ENCODE measurements at regions not wholly inside any gene's neighbourhood (a gene's known extent, or its start where the extent isn't known, plus 50 kb on each side); places are given as distances from the start of the nearest gene placed in this dataset.
"Not testable (repeated sequence)": the region's sequence is repeated elsewhere in the genome, so short reads cannot be mapped to it uniquely, and the experiment has no call there.

- DNase-seq = no peak
These were observed 266.1 kb upstream of the MEX3C start for GRCh38 chr18:51463483-51464136.

GRCh38 chr18:51478908-51479307 is 281.4 kb upstream of the MEX3C start:
- no peak for DNase-seq

- DNase-seq = no peak
These were observed 282.3 kb upstream of the MEX3C start for GRCh38 chr18:51479736-51480135.

DNA sequence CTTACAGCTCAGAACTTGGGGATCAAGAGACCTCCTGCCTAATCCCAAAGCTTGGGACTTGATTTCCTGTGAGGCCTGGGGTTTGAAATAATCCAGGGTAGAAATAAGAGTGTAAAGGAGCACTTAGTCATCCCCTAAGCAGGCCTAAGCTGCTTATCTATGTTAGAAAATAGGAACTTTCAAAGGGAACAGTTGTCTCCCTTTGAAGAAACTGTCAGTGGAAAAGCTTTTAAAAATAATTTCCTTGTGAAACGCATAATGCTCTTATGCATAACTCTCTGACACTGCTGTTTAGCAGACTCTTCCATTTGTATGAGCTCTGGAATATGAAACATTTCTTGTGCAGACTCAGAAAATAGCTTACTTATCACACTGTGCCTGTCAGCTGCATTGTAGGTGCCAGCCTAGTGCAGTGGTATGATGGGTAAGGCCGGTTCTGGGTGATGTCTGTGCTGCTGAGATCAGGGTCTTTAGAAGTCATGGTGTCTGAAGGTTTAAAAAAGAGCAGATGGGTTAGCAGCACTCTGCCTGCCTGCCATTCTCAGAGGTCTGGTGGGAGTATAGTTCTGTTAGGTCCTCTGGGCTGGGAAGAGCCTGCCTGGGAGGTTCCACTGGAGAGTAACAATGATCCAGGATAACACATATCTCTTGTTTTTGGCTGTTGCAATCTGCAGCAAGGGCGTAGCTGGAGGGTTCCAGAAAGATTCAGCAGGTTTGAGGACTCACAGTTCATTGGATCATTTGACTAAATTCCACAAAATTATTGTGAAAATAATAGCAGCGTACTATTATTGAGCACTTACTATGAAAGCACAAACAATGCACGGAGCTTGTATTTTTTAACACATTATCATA is 283.2 kb upstream of the MEX3C start:
- DNase-seq = no peak

DNA sequence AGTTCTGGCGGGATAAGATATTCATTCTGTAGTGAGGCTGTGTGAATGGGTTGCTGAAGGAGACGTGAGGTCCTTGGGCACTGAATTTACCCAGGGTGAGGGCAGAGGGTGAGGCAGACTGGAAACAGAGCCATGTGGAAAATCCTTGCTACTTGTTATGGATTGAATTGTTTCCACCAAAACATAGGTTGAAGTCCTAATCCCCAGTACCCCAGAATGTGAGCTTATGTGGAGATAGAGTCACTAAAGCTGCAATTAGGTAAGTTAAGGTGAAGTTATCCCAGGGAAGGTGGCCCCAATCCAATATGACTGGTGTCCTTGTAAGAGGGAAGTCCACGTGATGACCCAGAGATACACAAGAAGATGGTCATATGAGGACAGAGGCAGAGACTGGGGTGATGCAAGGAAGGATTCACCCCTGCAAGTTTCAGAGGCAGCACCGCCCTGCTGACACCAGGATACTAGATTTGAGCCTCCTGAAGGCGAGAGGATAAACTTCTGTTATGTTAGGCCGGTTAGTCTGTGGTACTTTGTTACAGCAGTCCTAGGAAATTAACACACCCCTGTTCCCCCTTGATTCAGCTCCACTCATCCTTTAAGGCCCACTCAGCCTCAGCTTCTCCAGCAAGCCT is 289.4 kb upstream of the MEX3C start:
- DNase-seq = no peak

GRCh38 chr18:51490417-51490816 is 292.9 kb upstream of the MEX3C start:
- no peak for DNase-seq

DNA sequence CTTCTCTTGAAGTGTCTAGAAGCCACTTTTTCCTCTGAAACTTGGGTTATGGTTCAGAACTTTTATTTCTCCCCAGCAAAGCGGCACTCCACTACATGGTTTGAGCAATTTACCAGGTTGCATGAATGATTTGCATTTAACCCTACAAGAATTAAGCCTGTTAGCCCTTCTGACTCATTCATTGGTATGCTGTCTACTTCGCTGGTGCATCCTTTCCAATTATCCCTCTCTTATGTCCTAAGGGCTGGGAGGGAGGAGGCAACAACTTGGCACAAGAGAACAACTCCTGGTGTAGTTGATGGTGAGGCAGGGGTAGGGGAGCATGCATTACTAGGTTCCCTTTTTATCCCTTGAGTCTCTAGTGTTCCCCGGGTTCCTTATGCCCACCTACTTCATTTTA is 293.4 kb upstream of the MEX3C start:
- no peak for DNase-seq

DNA sequence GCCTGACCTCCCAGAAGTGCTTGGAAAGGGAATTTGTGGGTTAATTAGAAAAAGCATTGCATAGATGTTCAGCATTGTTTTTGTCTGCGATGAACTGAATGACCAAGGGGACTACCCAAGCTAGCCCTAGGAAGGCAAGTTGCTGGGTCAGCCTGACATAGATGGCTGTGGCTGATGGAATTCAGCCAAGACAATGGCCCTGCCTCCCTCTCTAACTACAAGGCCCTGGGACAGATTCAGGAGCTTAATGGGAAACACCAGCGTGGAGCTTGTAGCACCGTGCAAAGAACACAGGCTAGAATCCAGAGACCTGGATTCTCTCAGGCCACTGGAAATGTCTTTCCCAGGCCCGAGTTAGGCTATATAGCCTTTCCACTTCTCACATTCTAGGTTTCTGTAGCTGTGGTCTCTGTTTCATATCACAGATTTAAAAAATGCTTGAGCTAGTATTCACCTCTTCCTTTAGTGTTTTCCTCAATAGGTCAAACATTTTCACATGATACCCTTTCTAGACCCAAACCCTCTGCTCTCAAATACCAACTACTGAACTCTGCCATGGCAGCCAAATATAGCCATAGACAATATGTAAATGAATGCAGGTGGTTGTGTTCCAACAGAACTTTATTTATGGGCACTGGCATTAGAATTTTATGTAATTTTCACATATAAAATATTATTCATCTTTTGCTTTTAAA is 294.3 kb upstream of the MEX3C start:
- DNase-seq = no peak

- DNase-seq = no peak
These were observed 300.8 kb upstream of the MEX3C start for GRCh38 chr18:51498085-51498855.

DNA sequence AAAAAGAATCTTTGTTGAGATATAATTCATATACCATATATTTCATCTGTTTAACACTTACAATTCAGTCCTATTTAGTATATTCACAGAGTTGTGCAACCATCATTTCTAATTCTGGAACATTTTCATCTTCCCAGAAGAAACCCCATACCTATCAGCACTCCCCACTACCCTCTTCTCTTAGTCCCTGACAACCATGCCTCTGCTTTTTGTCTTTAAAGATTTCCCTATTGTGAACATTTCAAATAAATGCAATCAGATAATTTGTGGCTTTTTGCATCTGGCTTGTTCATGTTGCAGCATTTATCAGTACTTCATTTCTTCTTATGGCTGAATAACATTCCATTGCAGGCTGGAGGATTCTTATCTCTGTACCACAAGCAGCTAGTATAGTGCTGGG is 305.9 kb upstream of the MEX3C start:
- DNase-seq = no peak

- no peak for DNase-seq
These were observed 309.3 kb upstream of the MEX3C start for GRCh38 chr18:51506811-51507210.

- DNase-seq = not testable (repeated sequence)
These were observed 310.9 kb upstream of the MEX3C start for GRCh38 chr18:51508410-51508809.

DNA sequence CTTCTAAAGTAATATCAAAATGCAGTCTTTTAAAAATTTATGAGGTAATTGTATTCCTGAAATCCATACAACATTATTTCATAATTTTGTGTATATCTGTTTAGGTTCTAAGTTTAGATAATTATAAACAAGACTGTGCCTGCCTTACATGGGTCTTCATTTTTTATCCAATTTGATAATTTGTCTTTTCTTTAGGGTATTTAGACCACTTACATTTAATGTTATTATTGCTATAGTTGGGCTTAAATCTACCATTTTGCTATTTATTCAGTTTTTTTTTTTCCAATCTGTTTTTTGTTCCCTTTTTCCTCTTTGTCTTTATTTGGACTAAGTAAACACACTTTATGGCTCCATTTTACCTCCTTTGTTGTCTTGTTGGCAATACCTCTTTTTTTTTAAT is 312.5 kb upstream of the MEX3C start:
- no peak for DNase-seq

- no peak for DNase-seq
These were observed 316.0 kb upstream of the MEX3C start for GRCh38 chr18:51513517-51513916.

DNA sequence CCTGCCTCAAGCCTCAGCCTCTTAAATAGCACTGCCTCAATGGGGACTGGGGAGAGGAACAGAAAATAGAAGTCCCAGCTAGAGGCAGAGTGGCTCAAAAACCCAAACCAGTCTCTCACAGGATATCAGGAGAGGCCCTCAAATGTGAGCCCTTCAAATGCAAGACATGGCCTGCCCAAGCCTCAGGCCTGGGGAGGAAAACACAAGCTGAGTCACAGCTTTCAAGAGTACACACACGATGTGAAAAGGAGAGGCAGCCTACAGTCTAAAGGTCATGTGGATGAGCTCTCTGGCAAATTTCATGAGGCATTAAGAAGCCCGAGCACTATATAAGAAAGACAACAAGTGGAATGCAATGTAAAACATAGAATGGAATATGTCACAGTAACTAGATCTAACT is 316.6 kb upstream of the MEX3C start:
- no peak for DNase-seq

GRCh38 chr18:51516478-51517038 is 319.1 kb upstream of the MEX3C start:
- no peak for DNase-seq

GRCh38 chr18:51519571-51519970 is 322.1 kb upstream of the MEX3C start:
- no peak for DNase-seq

GRCh38 chr18:51520676-51521180 is 323.2 kb upstream of the MEX3C start:
- no peak for DNase-seq

DNA sequence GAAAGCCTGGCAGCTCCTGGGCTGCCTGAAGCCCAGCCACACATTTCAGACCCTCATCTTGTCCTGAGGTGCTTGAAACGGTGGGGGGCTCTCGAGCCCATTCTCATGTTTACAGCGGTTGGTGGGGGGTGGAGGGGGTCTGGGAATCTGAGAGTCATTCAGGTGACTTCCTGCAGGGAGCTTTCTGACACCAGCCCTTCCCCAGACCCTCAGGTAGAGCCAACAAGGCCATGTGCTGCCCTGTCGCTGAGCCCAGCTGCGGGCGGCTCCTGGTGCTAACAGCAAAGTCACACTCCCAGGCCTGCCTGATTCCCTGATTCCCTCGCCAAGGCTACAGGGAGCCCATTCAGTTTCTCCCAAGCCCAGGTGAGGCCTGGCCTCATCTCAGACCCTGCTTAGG is 324.9 kb upstream of the MEX3C start:
- no peak for DNase-seq

DNA sequence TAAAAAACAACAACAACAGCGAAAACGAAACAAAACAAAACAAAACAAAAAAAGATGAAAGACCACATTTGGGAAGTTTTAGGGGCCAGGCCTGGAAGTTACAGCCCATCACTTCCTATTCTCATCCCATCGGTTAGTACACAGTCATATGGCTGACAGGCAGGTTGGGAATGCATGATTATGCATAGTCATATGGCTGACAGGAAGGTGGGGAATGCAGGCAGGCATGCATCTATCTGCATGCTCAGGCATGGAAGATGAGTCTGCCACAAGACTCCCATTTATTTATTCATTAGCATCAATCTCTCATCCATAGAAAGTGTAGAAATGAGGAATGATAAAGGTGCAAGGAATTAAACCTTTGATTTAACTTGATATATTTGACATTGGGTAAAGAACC is 325.3 kb upstream of the MEX3C start:
- DNase-seq = no peak

DNA sequence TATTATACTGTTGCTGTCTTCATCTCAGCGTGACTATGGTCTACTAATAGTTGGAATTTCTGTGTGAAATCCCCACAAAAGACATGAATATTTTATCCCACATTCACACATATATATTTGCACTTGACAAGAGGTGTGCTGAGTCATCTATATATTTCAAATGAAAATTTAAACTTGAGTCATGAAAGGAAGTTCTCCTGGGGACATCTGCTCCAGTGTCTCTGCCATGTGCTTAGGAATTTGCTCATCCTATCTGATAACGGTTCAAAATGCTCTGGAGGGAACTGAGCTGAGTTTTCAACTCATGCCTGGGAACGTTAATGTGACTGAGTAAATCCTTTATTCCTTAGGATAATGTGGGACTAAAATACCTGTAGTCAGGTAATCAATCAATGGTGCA is 326.2 kb upstream of the MEX3C start:
- no peak for DNase-seq

Measured in left hindlimb (tissue), 1 donor.